ENCODE measurements at regions not wholly inside any gene's neighbourhood (a gene's known extent, or its start where the extent isn't known, plus 50 kb on each side); places are given as distances from the start of the nearest gene placed in this dataset.
"Not testable (repeated sequence)": the region's sequence is repeated elsewhere in the genome, so short reads cannot be mapped to it uniquely, and the experiment has no call there.

GRCh38 chr14:105907276-105907675 is 380.9 kb downstream of the TMEM121 start:
- Histone ChIP-seq H3K4me3 (no peak overlapping the region), H3K27me3 (ENCODE audit: insufficient read depth in 3 of 3, low read length in 2 of 3) (peaks cover 0 to 1% (median 0%) of the 10 kb centered on the region in 3 donors), H3K9me3 (no peaks in the 10 kb centered on the region), H3K4me1 (no peaks in the 10 kb centered on the region), H3K27ac (no peak overlapping the region), H3K36me3 (ENCODE audit: insufficient read depth in 1 of 2, low read depth in 1 of 2) (no peaks in the 10 kb centered on the region)
- WGBS, 3 donors = 92 to 96% (median 94%) methylated on average over 2 to 3 of the region's 3 CpGs
- intact Hi-C loops (cut with DNase I) = no loop called here
- ATAC-seq (no peak), DNase-seq (no peak)
- TF ChIP-seq CTCF (IDR thresholded peaks at IDR 0.05) = no peak

- 56 to 69% (median 59%) methylated on average over 4 to 6 of the region's 6 CpGs for WGBS, 3 donors
- no peaks in the 10 kb centered on the region for H3K9me3 ChIP-seq
- no peaks in the 10 kb centered on the region for H3K36me3 ChIP-seq (ENCODE audit: insufficient read depth in 1 of 2, low read depth in 1 of 2)
- TF ChIP-seq CTCF (IDR thresholded peaks at IDR 0.05) = no peak
- no peak for DNase-seq
- H3K4me1 ChIP-seq = no peaks in the 10 kb centered on the region
- H3K27me3 ChIP-seq (ENCODE audit: insufficient read depth in 3 of 3, low read length in 2 of 3) = peaks cover 0 to 1% (median 0%) of the 10 kb centered on the region in 3 donors
- H3K27ac ChIP-seq = no peak overlapping the region
- no peak overlapping the region for H3K4me3 ChIP-seq
- intact Hi-C loops (cut with DNase I) = no loop called here
- ATAC-seq = no peak
These were observed 381.6 kb downstream of the TMEM121 start for GRCh38 chr14:105908006-105908405.

GRCh38 chr14:105908481-105908911 is 382.1 kb downstream of the TMEM121 start:
- WGBS, 3 donors = 60 to 84% (median 68%) methylated on average over 1 to 9 of the region's 9 CpGs
- no peak for TF ChIP-seq CTCF (IDR thresholded peaks at IDR 0.05)
- H3K9me3 ChIP-seq = no peaks in the 10 kb centered on the region

GRCh38 chr14:105909046-105909827 is 382.9 kb downstream of the TMEM121 start:
- Histone ChIP-seq H3K27me3 (ENCODE audit: insufficient read depth in 3 of 3, low read length in 2 of 3) (peaks cover 0 to 1% (median 0%) of the 10 kb centered on the region in 3 donors), H3K27ac (no peak overlapping the region), H3K36me3 (ENCODE audit: insufficient read depth in 1 of 2, low read depth in 1 of 2) (no peaks in the 10 kb centered on the region), H3K4me1 (no peaks in the 10 kb centered on the region), H3K9me3 (no peaks in the 10 kb centered on the region), H3K4me3 (no peak overlapping the region)
- 68 to 77% (median 76%) methylated on average over 5 to 14 of the region's 14 CpGs for WGBS, 3 donors
- intact Hi-C loops (cut with DNase I) = no loop called here
- DNase-seq (peak in 1 of 2 donors; percentile 29), ATAC-seq (no peak)
- no peak for TF ChIP-seq CTCF (IDR thresholded peaks at IDR 0.05)

More at GRCh38 chr14:105908481-105908911, 382.1 kb downstream of the TMEM121 start:
- Histone ChIP-seq H3K4me1 (no peaks in the 10 kb centered on the region), H3K36me3 (ENCODE audit: insufficient read depth in 1 of 2, low read depth in 1 of 2) (no peaks in the 10 kb centered on the region), H3K4me3 (no peak overlapping the region), H3K27me3 (ENCODE audit: insufficient read depth in 3 of 3, low read length in 2 of 3) (peaks cover 0 to 1% (median 0%) of the 10 kb centered on the region in 3 donors), H3K27ac (no peak overlapping the region)
- ATAC-seq (no peak), DNase-seq (no peak)
- intact Hi-C loops (cut with DNase I) = no loop called here

GRCh38 chr14:105909828-105910120 is 383.4 kb downstream of the TMEM121 start:
- DNase-seq = peak in 1 of 2 donors; percentile 39
- intact Hi-C loops (cut with DNase I); H3K4me3 ChIP-seq; H3K27me3 ChIP-seq (ENCODE audit: insufficient read depth in 3 of 3, low read length in 2 of 3); H3K36me3 ChIP-seq (ENCODE audit: insufficient read depth in 1 of 2, low read depth in 1 of 2); H3K9me3 ChIP-seq; H3K4me1 ChIP-seq; H3K27ac ChIP-seq; ATAC-seq: not testable (repeated sequence)
- WGBS, 3 donors = 77 to 100% (median 80%) methylated on average over 4 to 14 of the region's 14 CpGs
